ENCODE measurements at regions not wholly inside any gene's neighbourhood (a gene's known extent, or its start where the extent isn't known, plus 50 kb on each side); places are given as distances from the start of the nearest gene placed in this dataset.

GRCh38 chr17:69733171-69734012 is 318.9 kb downstream of the MAP2K6 start:
- H3K4me1 ChIP-seq = peaks cover 6 to 41% (median 11%) of the 10 kb centered on the region in 3 donors
- ATAC-seq = peak; percentile 87
- H3K36me3 ChIP-seq = no peaks in the 10 kb centered on the region
- no peak overlapping the region for H3K4me3 ChIP-seq
- WGBS, 2 donors (ENCODE audit: low coverage in 1 of 2) = 16 to 23% methylated on average over 3 of the region's 3 CpGs
- no peaks in the 10 kb centered on the region for H3K9me3 ChIP-seq
- no peaks in the 10 kb centered on the region for H3K27me3 ChIP-seq
- TF ChIP-seq POLR2AphosphoS5 (IDR thresholded peaks at IDR 0.05) = peak; percentile 87
- no peak for TF ChIP-seq CTCF (IDR thresholded peaks at IDR 0.05)
- H3K27ac ChIP-seq = peak overlapping the region in 3 of 4 donors; percentile 13 to 52 (median 40)

GRCh38 chr17:69734656-69735055 is 320.2 kb downstream of the MAP2K6 start:
- TF ChIP-seq POLR2A (IDR thresholded peaks at IDR 0.05) (no peak), CTCF (IDR thresholded peaks at IDR 0.05) (no peak), POLR2AphosphoS5 (IDR thresholded peaks at IDR 0.05) (no peak), EP300 (IDR thresholded peaks at IDR 0.05) (no peak)

GRCh38 chr17:69735285-69735684 is 320.8 kb downstream of the MAP2K6 start:
- 86 to 100% methylated on average over 2 of the region's 2 CpGs for WGBS, 2 donors (ENCODE audit: low coverage in 1 of 2)
- ATAC-seq = no peak
- H3K36me3 ChIP-seq = no peaks in the 10 kb centered on the region
- peaks cover 6 to 25% (median 11%) of the 10 kb centered on the region in 3 donors for H3K4me1 ChIP-seq
- no peaks in the 10 kb centered on the region for H3K9me3 ChIP-seq
- TF ChIP-seq POLR2AphosphoS5 (IDR thresholded peaks at IDR 0.05) (no peak), EP300 (IDR thresholded peaks at IDR 0.05) (no peak), POLR2A (IDR thresholded peaks at IDR 0.05) (no peak)
- H3K27me3 ChIP-seq = no peaks in the 10 kb centered on the region
- H3K27ac ChIP-seq = no peak overlapping the region
- H3K4me3 ChIP-seq = no peak overlapping the region

More at GRCh38 chr17:69734656-69735055, 320.2 kb downstream of the MAP2K6 start:
- Histone ChIP-seq H3K27me3 (no peaks in the 10 kb centered on the region), H3K36me3 (no peaks in the 10 kb centered on the region), H3K4me1 (peaks cover 6 to 30% (median 11%) of the 10 kb centered on the region in 3 donors), H3K4me3 (no peak overlapping the region), H3K9me3 (no peaks in the 10 kb centered on the region), H3K27ac (no peak overlapping the region)
- ATAC-seq = no peak
- 90 to 100% methylated on average over 1 of the region's 1 CpG for WGBS, 2 donors (ENCODE audit: low coverage in 1 of 2)

GRCh38 chr17:69743091-69743490 is 328.6 kb downstream of the MAP2K6 start:
- H3K27me3 ChIP-seq = no peaks in the 10 kb centered on the region
- no peaks in the 10 kb centered on the region for H3K9me3 ChIP-seq
- no peak for TF ChIP-seq CTCF (IDR thresholded peaks at IDR 0.05)
- TF ChIP-seq POLR2AphosphoS5 (IDR thresholded peaks at IDR 0.05) = no peak
- no peak for TF ChIP-seq EP300 (IDR thresholded peaks at IDR 0.05)
- no peak for TF ChIP-seq POLR2A (IDR thresholded peaks at IDR 0.05)
- WGBS, 2 donors (ENCODE audit: low coverage in 1 of 2) = no CpG with 5 or more reads among the region's 3 CpGs
- no peak overlapping the region for H3K4me3 ChIP-seq
- H3K4me1 ChIP-seq = no peaks in the 10 kb centered on the region
- no peak overlapping the region for H3K27ac ChIP-seq
- H3K36me3 ChIP-seq = no peaks in the 10 kb centered on the region
- no peak for ATAC-seq

- no peak for TF ChIP-seq EP300 (IDR thresholded peaks at IDR 0.05)
- TF ChIP-seq POLR2A (IDR thresholded peaks at IDR 0.05) = no peak
- TF ChIP-seq POLR2AphosphoS5 (IDR thresholded peaks at IDR 0.05) = no peak
- TF ChIP-seq CTCF (IDR thresholded peaks at IDR 0.05) = no peak
- Histone ChIP-seq H3K4me3 (no peak overlapping the region), H3K9me3 (no peaks in the 10 kb centered on the region), H3K27ac (no peak overlapping the region), H3K4me1 (no peaks in the 10 kb centered on the region), H3K36me3 (no peaks in the 10 kb centered on the region), H3K27me3 (no peaks in the 10 kb centered on the region)
- WGBS, 2 donors (ENCODE audit: low coverage in 1 of 2) = 63 to 67% methylated on average over 4 to 5 of the region's 5 CpGs
- ATAC-seq = no peak
Observed at GRCh38 chr17:69744512-69745070, 330.1 kb downstream of the MAP2K6 start.

Measured in gastroesophageal sphincter (tissue), 4 donors.